ENCODE measurements at regions not wholly inside any gene's neighbourhood (a gene's known extent, or its start where the extent isn't known, plus 50 kb on each side); places are given as distances from the start of the nearest gene placed in this dataset.

DNA sequence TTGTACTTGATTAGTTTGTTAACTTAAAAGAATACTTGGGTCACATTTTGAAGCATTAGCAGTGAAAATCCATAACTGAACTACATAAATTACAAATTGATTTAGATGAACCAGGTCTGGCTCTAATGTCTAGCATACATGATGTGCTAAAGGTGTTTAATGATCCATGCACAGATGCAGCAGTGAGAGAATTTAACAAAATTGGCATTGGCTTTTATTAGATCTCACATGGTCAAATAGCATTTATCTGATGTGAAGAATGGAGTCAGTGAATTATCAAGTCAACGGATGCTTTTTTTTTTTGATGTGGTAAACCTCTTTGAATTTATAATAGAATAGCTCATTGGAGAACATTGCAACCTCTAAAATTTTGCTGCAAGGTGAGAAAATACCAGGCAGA is 293.0 kb upstream of the POT1 start:
- TF ChIP-seq CTCF (IDR thresholded peaks at IDR 0.05) (no peak), POLR2A (IDR thresholded peaks at IDR 0.05) (no peak)
